HL-60 (cell line): ENCODE measurements at regions not wholly inside any gene's neighbourhood (a gene's known extent, or its start where the extent isn't known, plus 50 kb on each side); places are given as distances from the start of the nearest gene placed in this dataset.

Source experiments
- GABPA ChIP-seq: IDR thresholded peaks from 2 replicates; pipeline ENCODE4 v1.6.1; 2012; ENCODE audit warnings: low read depth
- POLR2AphosphoS5 ChIP-seq: IDR thresholded peaks from 2 replicates; pipeline ENCODE4 v1.6.1; 2012; ENCODE audit warnings: low read depth
- SPI1 ChIP-seq: IDR thresholded peaks from 2 replicates; pipeline ENCODE4 v1.6.1; 2012; ENCODE audit warnings: low read depth, mild to moderate bottlenecking, borderline replicate concordance
- TF ChIP-seq, protein P1 (sequence below): IDR thresholded peaks from one replicate; pipeline ENCODE4 v1.5.1; 2011; ENCODE audit warnings: low read length, control low read depth, inconsistent platforms; ENCODE audit not compliant: insufficient read depth
- TF ChIP-seq, protein P2 (sequence below): IDR thresholded peaks from 2 replicates; pipeline ENCODE4 v1.6.1; 2012; ENCODE audit warnings: low read depth; ENCODE audit not compliant: insufficient replicate concordance

DNA sequence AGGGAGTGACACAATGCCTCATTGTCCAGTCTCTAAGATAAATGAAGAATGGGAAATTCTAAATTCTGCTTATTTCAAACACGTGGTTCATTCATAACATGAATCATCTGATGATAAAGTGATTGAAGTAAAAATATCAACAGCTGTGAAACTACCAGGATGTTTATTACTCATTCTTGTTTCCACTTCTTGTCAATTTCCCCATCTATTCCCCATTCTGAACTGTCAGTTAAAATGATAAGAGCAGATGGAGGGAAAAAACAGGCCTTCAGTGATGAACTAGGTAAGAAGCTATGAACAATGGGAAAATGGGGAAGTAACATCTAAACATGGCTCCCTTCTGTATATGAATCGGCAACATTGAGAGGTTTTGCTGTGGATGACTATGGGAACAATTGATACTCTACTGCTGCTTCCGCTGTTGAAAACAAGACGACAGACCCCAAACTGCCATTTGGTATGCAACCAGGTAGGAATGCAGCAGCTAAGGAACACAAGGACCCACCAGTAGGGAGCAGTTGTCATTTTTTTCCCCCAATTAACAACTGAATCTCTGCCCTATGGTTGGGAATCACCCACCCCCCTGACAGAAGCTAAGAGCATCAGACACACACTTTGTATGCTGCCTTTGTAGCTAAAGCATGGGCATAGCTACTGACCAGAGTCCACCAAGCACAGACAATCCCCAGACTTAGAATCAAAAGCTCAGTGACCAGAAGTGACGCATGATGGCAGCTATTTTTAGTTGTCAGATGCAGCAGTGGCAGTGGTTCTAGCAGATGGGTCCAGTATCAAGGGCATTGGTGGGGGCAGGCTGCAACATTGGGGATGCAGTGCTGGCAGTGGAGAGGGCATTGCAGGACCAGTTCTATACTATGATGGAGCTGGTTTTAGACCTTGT is 52.9 kb upstream of the ZNF366 start:
- no peak for TF ChIP-seq GABPA
- TF ChIP-seq, protein P1, sequence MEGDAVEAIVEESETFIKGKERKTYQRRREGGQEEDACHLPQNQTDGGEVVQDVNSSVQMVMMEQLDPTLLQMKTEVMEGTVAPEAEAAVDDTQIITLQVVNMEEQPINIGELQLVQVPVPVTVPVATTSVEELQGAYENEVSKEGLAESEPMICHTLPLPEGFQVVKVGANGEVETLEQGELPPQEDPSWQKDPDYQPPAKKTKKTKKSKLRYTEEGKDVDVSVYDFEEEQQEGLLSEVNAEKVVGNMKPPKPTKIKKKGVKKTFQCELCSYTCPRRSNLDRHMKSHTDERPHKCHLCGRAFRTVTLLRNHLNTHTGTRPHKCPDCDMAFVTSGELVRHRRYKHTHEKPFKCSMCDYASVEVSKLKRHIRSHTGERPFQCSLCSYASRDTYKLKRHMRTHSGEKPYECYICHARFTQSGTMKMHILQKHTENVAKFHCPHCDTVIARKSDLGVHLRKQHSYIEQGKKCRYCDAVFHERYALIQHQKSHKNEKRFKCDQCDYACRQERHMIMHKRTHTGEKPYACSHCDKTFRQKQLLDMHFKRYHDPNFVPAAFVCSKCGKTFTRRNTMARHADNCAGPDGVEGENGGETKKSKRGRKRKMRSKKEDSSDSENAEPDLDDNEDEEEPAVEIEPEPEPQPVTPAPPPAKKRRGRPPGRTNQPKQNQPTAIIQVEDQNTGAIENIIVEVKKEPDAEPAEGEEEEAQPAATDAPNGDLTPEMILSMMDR, result no peak
- no peak for TF ChIP-seq POLR2AphosphoS5
- no peak for TF ChIP-seq SPI1
- TF ChIP-seq, protein P2, sequence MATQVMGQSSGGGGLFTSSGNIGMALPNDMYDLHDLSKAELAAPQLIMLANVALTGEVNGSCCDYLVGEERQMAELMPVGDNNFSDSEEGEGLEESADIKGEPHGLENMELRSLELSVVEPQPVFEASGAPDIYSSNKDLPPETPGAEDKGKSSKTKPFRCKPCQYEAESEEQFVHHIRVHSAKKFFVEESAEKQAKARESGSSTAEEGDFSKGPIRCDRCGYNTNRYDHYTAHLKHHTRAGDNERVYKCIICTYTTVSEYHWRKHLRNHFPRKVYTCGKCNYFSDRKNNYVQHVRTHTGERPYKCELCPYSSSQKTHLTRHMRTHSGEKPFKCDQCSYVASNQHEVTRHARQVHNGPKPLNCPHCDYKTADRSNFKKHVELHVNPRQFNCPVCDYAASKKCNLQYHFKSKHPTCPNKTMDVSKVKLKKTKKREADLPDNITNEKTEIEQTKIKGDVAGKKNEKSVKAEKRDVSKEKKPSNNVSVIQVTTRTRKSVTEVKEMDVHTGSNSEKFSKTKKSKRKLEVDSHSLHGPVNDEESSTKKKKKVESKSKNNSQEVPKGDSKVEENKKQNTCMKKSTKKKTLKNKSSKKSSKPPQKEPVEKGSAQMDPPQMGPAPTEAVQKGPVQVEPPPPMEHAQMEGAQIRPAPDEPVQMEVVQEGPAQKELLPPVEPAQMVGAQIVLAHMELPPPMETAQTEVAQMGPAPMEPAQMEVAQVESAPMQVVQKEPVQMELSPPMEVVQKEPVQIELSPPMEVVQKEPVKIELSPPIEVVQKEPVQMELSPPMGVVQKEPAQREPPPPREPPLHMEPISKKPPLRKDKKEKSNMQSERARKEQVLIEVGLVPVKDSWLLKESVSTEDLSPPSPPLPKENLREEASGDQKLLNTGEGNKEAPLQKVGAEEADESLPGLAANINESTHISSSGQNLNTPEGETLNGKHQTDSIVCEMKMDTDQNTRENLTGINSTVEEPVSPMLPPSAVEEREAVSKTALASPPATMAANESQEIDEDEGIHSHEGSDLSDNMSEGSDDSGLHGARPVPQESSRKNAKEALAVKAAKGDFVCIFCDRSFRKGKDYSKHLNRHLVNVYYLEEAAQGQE, result no peak
